Germinal center (tissue), 1 donor: ENCODE measurements at regions not wholly inside any gene's neighbourhood (a gene's known extent, or its start where the extent isn't known, plus 50 kb on each side); places are given as distances from the start of the nearest gene placed in this dataset.

Source experiments
- DNase-seq: peaks from one replicate; pipeline ENCODE4 v3.0.0; 2012; ENCODE audit warnings: mixed read lengths, low spot score

GRCh38 chr9:109950710-109951443, 170.9 kb downstream of the PALM2AKAP2 start:
- no peak for DNase-seq

GRCh38 chr9:109953300-109953699, 173.3 kb downstream of the PALM2AKAP2 start:
- DNase-seq, result no peak

GRCh38 chr9:109953813-109954497, 174.0 kb downstream of the PALM2AKAP2 start:
- peak; percentile 34 for DNase-seq

- no peak for DNase-seq
These were observed 176.9 kb downstream of the PALM2AKAP2 start for GRCh38 chr9:109956717-109957440.

- DNase-seq, result no peak
These were observed 179.7 kb downstream of the PALM2AKAP2 start for GRCh38 chr9:109959679-109960078.

- no peak for DNase-seq
These were observed 181.6 kb downstream of the PALM2AKAP2 start for GRCh38 chr9:109961626-109962025.

- DNase-seq, result no peak
These were observed 182.2 kb downstream of the PALM2AKAP2 start for GRCh38 chr9:109962215-109962614.

GRCh38 chr9:109963079-109963478, 183.1 kb downstream of the PALM2AKAP2 start:
- DNase-seq, result no peak

GRCh38 chr9:109966643-109967368, 186.8 kb downstream of the PALM2AKAP2 start:
- DNase-seq, result peak; percentile 61

- no peak for DNase-seq
These were observed 187.9 kb downstream of the PALM2AKAP2 start for GRCh38 chr9:109967651-109968642.

GRCh38 chr9:109969011-109969410, 189.0 kb downstream of the PALM2AKAP2 start:
- peak; percentile 17 for DNase-seq

- no peak for DNase-seq
These were observed 189.7 kb downstream of the PALM2AKAP2 start for GRCh38 chr9:109969573-109970237.

- DNase-seq, result no peak
These were observed 191.2 kb downstream of the PALM2AKAP2 start for GRCh38 chr9:109971226-109971625.

GRCh38 chr9:109972026-109972882, 192.3 kb downstream of the PALM2AKAP2 start:
- peak; percentile 70 for DNase-seq

- DNase-seq, result peak; percentile 31
These were observed 193.3 kb downstream of the PALM2AKAP2 start for GRCh38 chr9:109973336-109973735.

- DNase-seq, result peak; percentile 73
These were observed 194.3 kb downstream of the PALM2AKAP2 start for GRCh38 chr9:109974143-109974917.

- DNase-seq, result no peak
These were observed 194.9 kb downstream of the PALM2AKAP2 start for GRCh38 chr9:109974918-109975276.

GRCh38 chr9:109975574-109976295, 195.7 kb downstream of the PALM2AKAP2 start:
- DNase-seq, result no peak
